ENCODE measurements at regions not wholly inside any gene's neighbourhood (a gene's known extent, or its start where the extent isn't known, plus 50 kb on each side); places are given as distances from the start of the nearest gene placed in this dataset.

GRCh38 chr13:85588359-85588758 lies 210.9 kb downstream of the SLITRK6 start:
- TF ChIP-seq EZH2 (IDR thresholded peaks at IDR 0.05; ENCODE audit: borderline replicate concordance) = no peak
- TF ChIP-seq, protein P1, sequence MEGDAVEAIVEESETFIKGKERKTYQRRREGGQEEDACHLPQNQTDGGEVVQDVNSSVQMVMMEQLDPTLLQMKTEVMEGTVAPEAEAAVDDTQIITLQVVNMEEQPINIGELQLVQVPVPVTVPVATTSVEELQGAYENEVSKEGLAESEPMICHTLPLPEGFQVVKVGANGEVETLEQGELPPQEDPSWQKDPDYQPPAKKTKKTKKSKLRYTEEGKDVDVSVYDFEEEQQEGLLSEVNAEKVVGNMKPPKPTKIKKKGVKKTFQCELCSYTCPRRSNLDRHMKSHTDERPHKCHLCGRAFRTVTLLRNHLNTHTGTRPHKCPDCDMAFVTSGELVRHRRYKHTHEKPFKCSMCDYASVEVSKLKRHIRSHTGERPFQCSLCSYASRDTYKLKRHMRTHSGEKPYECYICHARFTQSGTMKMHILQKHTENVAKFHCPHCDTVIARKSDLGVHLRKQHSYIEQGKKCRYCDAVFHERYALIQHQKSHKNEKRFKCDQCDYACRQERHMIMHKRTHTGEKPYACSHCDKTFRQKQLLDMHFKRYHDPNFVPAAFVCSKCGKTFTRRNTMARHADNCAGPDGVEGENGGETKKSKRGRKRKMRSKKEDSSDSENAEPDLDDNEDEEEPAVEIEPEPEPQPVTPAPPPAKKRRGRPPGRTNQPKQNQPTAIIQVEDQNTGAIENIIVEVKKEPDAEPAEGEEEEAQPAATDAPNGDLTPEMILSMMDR (IDR thresholded peaks at IDR 0.05; ENCODE audit: poor library complexity) = no peak
